NCI-H524 (cell line): ENCODE measurements at regions not wholly inside any gene's neighbourhood (a gene's known extent, or its start where the extent isn't known, plus 50 kb on each side); places are given as distances from the start of the nearest gene placed in this dataset.

ENCODE experiments used
- DNase-seq, 2 experiments: peaks; one replicate each; lab custom pipeline; 2025; lab: John Stamatoyannopoulos, UW

DNA sequence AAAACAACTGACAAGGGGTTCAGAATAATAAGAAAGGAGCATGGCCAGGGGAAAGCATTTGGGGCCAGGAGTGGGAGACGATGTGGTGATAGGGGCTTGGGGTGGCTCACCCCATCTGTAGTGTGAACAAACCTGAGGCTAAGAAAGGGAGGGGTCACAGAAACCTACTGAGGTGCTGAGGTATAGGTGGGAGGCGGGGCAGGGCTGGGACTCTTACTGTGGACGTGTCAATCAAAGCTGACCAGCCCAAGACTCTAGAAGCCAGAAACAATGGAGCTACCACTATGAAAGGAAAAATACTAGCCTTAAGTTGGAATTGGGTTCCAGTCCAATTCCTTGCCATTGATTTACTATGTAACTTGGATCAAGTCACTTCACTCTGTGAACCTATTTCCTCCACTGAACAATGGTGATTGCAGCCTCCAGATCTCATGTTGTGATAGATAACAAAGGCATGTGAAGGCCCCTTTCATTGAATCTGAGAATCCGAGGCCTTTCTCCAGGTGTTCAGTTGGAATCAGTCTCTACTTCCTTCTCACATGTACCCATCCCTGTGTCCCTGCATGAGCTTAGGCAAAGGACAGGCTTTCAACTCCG lies 260.9 kb upstream of the HES1 start:
- no peak for DNase-seq

DNA sequence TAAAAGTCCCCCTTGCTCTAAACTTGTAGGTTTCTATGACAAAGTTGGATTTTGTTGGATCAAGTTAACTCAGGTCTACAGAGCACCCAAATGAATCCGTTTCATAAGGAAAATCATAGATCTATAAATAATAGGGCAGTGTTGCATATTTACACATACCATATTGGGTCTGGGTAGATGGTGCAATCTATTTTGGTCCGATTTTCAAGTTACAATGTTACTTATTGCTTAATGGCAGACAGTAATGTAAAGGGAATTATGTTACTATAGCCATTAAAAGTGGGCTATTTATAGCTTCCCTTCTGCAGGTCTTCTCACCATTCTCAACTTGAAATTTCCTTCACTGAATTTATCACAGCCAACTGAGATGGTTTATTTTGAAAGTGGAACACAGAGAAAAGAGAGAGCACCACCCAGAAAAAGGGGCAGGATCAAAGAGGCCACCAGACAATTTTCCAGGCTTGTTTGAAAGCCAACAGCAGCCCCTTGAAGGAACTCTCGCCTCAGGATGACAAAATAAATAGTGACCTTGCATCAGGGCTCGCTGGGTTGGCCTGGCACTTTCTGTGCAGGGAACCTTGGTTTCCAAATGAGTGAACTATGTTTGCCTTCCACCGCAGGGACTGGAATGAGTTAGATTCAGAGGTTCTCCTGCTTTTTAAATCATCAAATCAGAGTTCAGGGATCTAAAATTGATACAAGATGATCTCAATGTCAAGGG lies 260.2 kb upstream of the HES1 start:
- no peak for DNase-seq

DNA sequence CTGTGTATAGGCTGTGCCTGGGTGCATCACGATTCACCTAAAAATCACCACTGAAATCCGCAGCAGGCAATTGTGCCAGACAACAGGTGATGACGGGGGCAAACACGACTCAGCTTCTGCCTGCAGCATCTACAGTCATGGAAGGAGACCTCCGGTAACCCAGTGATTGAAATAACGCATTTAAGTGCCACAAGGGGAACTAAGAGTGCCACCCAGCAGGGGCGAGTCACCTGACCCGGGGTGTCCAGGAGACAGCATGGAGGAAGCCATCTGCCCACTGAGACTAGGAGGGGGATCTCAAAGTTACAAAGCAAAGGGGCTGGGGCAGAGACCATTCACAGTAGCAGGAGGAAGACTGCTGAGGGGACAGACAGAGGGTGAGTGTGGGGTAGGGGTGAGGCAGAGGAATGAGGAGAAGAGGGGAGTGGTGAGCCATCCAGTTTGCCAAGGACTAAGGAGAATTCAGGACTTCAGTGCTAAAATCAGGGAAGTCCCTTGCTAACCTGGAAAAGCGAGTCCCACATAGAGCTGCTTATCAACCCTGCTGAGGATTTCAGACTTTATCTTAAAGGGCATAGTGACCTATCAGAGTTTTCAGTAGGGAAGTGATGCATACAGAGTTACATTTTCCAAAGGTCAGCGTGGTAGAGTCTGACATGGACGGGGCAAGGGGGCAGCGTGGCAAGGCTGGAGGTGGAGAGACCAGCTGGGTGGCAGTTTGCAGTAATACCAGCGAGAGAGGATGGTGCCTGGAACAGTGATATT lies 256.7 kb upstream of the HES1 start:
- peak in 1 of 2 experiments; percentile 53 for DNase-seq

DNA sequence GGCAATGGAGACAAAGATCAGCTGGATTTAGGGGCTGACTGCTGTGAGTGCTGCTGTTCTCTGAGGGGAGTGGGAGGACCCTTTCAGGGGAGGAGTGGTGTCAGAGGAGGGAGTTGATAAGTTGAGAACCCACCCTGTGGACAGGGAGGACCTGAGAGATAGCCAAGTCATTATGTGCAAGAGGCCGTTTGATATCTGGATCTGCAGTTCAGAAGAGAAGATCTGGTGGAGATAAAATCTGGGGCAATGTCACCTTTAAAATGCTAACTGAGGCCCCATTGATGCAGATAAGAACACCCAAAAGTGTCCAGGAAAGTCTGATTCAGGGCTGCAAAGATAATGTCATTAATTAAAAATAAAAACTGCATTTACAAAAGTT lies 256.1 kb upstream of the HES1 start:
- no peak for DNase-seq

DNA sequence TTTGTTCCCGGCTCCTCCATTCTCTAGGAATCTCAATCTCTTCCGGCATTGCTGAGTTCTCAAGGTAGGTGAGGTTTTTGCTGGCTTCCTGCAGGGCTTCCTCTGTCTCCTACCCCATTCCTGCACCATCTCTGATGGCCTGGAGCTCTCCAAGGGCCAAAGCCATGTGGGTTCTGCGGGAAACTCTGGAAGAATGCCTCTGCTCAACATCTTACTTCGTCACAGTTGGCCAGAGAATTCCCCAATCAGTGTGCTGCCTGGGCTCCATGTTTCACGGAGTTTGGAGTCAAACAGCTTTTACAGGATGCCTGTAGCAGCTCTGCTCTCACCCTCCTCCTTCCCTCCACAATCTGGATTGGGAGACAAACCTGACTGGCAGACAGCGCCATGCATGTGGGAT lies 253.9 kb upstream of the HES1 start:
- DNase-seq = no peak

DNA sequence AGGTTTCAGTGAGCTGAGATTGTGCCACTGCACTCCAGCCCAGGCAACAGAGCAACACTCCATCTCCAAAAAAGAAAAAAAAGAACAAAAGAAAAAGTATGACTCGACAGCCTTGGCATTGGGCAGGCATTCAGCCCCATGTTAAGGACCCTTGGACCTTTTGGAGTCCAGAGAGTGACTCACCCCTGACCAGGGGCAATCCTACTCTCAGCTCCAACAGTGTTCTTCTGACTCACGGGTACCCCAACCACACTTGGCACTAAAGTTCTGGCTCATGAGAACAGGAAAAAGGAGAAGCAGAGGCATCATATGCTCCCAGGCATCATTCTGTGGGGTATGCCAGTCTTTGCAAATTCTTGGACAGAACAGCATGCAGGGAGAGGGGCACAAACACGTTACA lies 252.4 kb upstream of the HES1 start:
- DNase-seq = no peak

DNA sequence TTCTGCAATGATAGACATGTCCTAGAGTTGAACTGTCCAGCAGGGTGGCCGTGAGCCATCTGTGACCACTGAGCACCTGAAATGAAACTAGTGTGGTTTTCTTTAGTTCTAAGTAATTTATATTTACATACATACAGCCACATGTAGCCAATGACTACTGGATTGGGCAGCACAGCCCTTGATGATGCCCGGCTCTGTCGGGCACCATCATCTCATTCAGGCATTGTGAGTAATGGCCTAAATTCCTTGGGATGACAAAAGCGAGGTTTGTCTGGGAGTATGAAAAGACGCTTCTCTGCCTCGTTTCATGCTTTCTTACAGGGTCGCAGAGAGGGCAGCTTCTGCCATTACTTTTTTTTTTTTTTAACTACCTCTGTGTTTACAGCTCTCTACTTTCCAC lies 251.9 kb upstream of the HES1 start:
- DNase-seq = no peak

DNA sequence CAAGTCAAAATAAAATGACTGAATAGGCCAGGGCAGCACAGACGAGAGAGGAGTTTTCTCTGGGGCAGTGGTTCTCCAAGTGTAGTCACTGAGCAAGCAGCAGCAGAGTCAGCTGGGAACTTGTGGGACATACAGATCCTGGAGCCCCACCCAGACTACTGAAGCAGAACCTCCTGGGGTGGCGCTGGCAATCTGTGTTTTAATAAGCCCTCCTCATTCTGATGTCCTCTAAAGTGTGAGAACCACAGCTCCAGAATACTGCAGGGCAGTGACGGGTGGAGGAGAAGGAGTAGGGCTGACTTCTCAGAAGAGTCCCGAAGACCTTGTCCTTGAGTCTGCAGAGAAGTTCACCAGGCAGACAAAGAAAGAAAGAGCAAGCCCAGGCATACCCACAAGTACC lies 251.3 kb upstream of the HES1 start:
- DNase-seq = no peak

DNA sequence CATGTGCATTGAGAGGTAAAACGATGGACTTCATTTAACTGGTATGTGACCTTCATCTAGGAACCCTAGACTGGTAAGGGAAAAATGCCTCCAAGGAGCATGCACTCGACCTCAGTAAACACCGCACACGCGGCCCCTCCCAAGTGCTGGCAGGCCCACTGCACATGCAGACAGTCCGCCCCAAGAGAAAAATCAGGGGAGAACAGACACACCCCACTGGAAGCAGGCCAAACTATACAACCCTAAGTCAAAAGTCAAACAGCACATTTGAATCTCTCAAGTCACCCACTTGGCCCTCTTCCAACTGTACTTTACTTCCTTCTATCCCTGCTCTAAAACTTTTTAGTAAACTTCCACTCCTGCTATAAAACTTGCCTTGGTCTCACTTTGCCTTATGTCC lies 250.1 kb upstream of the HES1 start:
- no peak for DNase-seq

DNA sequence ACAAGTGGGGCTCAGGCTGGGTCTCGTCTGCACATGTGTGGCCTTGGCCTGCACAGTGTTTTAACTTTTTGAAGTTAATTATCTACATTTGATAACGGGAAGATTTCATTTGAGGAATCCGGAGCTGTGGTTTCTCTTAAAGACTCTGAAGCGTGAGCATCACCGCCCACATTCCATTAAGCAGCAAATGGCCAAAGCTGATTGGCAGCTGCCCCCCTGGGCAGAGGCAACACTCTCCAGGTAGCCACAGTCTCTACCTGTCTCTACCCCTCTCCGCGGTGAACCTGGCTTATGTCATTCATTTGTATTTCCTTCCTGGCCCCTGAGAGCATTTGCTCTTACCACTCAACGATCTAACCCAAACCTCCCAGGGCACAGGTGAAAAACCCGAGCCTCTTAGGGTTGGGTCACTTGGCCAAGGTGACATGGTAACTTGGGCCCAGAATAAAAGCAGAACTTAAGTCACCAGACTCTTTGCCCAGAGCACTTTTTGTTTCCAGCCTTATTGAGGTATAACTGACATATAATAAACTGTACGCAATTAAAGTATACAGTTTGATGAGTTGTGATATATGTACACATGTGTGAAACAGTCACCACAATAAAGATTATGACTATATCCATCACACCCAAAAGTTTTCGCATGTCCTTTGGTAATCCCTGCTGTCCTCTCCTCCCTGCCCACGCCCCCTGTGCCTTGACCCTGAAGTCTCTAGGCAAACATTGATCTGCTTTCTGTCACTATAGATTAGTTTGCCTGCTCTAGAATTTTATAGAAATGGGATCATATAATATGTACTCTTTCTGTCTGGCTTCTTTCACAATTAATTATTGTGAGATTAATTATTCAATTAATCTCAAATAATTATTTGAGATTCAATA lies 245.7 kb upstream of the HES1 start:
- no peak for DNase-seq

DNA sequence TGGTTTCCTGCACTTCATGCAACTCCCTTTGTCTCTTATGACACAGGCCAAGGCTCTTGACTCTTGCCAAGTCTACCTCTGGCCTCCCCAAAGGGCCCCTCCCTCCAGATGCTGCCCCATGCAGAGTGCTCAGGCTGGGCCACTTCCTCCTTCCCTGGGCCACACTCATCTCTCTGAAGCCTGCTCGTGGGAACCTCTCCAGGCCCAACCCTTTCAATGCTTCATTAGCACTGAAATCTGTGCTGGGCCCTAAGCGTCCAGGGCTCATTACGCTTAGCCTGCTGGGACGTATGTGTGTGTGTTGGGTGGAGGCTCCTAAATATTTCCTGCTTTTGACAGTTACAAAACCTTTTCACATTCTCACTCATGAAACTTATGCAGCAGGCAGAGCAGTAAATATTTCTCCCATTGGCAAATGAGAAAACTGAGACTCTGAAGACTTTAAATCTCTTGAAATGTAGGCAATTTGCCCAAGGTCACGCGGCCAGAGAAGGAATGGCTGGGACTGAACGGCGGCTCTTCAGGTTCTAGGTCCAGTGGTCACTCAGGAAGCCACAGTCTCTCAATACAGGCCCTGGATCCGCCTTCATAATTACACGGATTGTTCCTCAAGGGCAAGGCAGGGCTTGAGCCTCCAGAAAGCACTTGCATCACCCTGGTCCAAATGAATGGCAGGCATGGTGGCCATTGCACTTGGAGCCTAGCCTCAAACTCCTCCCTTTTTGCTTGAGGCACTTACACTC lies 241.7 kb upstream of the HES1 start:
- DNase-seq = no peak

DNA sequence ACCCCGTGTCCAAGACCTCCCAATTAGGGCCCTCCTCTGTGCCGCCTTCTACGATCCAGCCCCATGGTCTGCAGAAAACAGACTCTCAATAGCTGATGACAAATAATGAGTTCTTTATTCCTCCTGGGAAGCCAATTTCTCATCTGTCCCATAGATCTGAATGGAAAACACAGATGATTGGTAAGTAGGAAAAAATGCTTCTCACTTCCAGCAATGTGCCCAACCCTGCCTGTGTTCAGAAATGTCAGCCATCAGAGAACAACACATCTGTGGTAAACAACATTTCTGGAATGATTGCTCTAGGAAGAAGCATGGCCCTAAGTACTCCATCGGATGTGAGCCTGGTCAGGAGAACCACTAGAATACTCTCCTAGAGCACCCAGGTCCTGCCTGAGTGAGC lies 240.5 kb upstream of the HES1 start:
- DNase-seq = no peak

DNA sequence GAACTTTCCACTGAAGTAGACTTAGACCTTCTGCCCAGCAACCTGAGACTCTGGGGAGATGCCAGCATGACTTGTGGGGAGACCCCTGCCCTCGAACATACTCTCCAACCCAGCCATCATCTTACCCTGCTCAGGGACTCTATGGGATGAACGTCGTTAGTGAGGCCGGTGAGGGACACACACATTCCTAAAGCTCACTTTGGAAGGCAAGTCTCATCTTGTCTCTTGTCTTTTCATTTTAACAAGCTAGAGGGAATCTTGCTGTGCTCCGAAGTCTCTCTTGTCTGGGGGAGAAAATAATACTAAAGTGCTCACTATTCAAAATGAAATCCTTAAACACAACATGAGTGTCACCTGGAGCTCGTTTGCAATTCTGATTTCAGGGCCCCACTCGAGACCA lies 239.5 kb upstream of the HES1 start:
- no peak for DNase-seq

DNA sequence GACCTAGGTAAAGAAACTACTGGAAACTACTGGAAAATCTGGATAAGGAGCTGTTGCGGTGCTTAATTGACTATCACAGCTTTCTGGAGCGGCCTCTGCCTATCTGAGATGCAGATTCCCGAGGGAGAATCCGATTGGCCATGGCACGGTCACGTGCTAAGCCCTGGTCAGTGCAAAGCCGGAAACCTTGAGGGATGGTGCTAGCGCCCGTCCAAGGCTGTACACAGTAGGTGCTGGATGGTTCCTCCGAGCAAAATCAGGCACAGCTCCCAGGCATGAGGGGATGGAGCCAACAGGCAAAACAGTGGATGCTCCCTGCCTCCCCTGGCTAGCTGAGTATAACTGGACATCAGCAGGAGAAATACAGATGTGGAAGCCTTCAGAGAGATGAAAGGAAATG lies 238.7 kb upstream of the HES1 start:
- DNase-seq = no peak

DNA sequence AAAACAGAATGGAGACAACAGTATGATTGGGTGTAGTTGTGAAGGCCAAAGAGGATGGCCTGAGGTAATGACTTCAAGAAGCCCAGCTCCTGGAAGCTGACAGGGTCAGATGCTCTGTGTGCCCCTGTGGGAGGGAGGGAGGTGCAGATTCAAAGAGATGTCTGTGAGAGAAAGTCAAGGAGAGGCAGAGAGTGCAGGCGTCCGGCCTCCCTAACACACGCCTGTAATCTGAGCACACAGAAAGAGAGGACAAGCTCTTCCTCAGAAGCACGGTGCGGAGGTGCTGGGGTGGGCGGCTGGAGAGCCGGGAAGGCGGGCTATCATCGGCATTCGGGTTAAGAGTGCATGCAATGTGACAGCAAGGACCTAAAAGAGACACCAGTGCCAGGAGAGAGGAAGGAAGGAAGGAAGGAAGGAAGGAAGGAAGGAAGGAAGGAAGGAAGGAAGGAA lies 238.2 kb upstream of the HES1 start:
- DNase-seq = no peak

DNA sequence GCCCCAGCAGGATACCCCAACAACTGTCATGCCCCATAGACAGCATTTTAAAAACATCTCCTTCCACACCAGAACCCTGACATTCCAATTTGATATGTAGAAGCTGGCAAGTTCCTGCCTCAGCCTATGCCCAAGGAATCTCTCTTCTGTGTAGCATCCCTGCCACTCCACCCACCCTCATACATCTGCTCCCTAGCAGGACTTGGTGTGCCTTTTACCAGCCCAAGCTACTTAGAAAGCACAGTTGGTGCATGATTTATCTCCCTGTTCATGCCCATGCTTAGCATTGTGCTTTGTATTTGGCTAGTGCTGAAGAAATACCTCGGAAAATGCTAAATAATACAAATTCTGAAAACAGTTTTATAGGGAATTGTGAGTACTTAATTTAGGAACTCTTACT lies 236.9 kb upstream of the HES1 start:
- peak; percentile 30 to 60 for DNase-seq

DNA sequence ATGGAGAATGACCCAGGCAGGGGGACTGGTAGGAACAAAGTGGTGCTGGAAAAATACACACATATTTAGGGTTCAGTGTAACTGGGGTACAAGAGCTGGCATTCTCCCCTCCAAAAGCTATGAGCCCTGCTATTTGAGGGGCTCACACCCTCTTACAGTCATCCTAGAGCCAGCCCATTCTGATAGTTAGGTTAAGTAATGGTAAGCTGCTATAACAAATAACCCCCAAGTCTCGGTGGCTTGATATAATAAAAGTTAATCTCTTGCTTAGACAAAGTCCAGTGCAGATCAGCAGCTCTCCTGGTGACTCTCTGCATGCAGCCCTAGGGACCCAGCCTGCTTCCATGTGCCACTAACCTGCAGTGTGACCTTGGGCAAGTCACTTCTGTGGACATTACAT lies 234.9 kb upstream of the HES1 start:
- no peak for DNase-seq

DNA sequence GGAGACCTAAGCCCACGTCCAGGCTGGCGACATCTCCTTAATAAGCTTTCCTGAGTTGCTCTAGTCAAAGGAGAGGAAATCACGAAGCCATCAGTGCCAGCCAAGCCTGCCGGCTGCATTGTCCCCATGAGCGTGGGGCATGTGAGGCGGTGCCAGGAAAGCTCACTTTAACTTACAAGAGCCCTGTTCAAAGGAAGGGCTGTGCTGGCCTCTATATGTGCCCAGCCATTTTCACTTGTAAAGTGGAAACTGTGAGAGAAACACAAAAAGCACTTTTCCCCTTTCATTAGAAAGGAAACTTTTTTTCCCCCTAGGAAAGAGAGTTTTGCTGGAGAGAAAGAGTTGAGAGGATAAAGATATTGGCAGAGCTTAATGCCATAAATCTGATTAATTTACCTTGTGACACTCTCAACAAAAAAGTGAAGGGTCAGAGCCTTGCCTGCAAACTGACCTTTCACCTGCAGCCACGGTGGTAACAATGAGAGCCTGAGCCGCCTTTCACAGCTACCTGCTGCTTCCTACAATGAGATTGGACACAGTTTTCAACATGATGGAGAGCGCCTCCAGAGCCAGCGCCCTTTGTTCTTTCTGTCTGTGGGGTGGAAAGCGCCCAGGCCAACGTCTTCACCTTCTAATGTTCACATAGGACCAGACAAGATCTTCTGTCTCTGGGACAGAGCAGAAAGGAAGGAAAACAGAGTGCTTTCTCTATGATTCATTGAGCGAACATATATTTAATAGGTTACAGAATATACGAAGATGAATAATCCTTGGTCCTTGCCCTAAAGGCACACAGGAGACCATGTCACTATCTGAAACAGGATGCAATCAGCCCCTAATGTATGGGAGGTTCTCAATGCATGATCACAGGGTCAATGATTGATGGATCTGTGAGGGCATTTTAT lies 233.1 kb upstream of the HES1 start:
- no peak for DNase-seq

DNA sequence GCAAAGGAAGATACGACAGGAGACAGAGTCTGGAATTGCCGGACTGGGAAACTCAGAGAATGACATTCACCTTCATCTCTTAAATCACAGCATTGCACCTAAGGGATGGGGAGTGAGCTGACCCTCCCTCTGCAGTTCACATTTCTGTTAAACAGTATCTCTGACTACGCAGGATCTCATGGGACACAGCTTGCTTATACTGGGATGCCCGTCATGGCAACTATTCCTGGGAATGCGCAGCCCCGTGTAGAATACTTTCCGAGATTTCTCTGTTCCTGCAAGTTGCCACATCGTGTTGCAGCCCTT lies 232.5 kb upstream of the HES1 start:
- no peak for DNase-seq

DNA sequence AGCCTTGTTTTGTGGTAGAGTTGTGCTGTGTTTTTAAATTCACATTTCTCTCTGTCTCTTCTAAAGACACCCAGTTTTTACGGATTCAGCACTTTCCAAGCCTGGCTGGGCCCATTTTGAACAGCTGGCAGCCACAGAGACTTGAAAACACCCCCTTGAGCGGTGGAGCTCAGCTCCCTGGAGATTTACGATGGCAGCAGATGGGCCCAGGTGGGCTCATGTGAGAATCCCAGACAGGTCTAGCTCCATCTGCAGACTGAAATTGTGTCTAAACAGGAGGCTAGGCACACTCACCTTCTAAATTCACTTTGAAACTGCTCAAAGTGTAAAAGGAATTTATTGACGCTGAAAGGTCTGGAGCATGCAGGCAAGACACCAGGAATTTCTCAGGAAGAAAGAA lies 232.0 kb upstream of the HES1 start:
- DNase-seq = peak; percentile 95 to 98
